Pons (tissue), 1 donor: ENCODE measurements at regions not wholly inside any gene's neighbourhood (a gene's known extent, or its start where the extent isn't known, plus 50 kb on each side); places are given as distances from the start of the nearest gene placed in this dataset.
"Not testable (repeated sequence)": the region's sequence is repeated elsewhere in the genome, so short reads cannot be mapped to it uniquely, and the experiment has no call there.

Experiments
- DNase-seq: peaks from one replicate; pipeline ENCODE4 v3.0.0-alpha.2; 2016; ENCODE audit warnings: low spot score

GRCh38 chr9:71363286-71363961, 242.0 kb upstream of the TRPM3 start:
- no peak for DNase-seq

GRCh38 chr9:71361357-71361756, 239.9 kb upstream of the TRPM3 start:
- no peak for DNase-seq

GRCh38 chr9:71357346-71357745, 235.9 kb upstream of the TRPM3 start:
- no peak for DNase-seq

- no peak for DNase-seq
Observed at GRCh38 chr9:71355884-71356283, 234.5 kb upstream of the TRPM3 start.

- DNase-seq = no peak
Observed at GRCh38 chr9:71353720-71354119, 232.3 kb upstream of the TRPM3 start.

- no peak for DNase-seq
Observed at GRCh38 chr9:71352837-71353236, 231.4 kb upstream of the TRPM3 start.

- DNase-seq = no peak
Observed at GRCh38 chr9:71349218-71349617, 227.8 kb upstream of the TRPM3 start.

GRCh38 chr9:71333321-71333720, 211.9 kb upstream of the TRPM3 start:
- no peak for DNase-seq

GRCh38 chr9:71331603-71332002, 210.2 kb upstream of the TRPM3 start:
- DNase-seq = no peak

- DNase-seq = no peak
Observed at GRCh38 chr9:71329873-71330272, 208.5 kb upstream of the TRPM3 start.

- DNase-seq = no peak
Observed at GRCh38 chr9:71326360-71326759, 204.9 kb upstream of the TRPM3 start.

GRCh38 chr9:71323357-71323756, 201.9 kb upstream of the TRPM3 start:
- DNase-seq = no peak

GRCh38 chr9:71322311-71322710, 200.9 kb upstream of the TRPM3 start:
- no peak for DNase-seq

GRCh38 chr9:71308454-71308853, 187.0 kb upstream of the TRPM3 start:
- no peak for DNase-seq

GRCh38 chr9:71306134-71306533, 184.7 kb upstream of the TRPM3 start:
- no peak for DNase-seq

- DNase-seq = no peak
Observed at GRCh38 chr9:71303351-71303750, 181.9 kb upstream of the TRPM3 start.

- DNase-seq = no peak
Observed at GRCh38 chr9:71302776-71303175, 181.4 kb upstream of the TRPM3 start.

GRCh38 chr9:71295928-71296327, 174.5 kb upstream of the TRPM3 start:
- no peak for DNase-seq

- no peak for DNase-seq
Observed at GRCh38 chr9:71286146-71286545, 164.7 kb upstream of the TRPM3 start.

GRCh38 chr9:71285191-71285656, 163.8 kb upstream of the TRPM3 start:
- peak; percentile 90 for DNase-seq

- not testable (repeated sequence) for DNase-seq
Observed at GRCh38 chr9:71282116-71282515, 160.7 kb upstream of the TRPM3 start.

GRCh38 chr9:71279151-71279739, 157.8 kb upstream of the TRPM3 start:
- no peak for DNase-seq

- no peak for DNase-seq
Observed at GRCh38 chr9:71273613-71274012, 152.2 kb upstream of the TRPM3 start.

GRCh38 chr9:71271602-71272001, 150.2 kb upstream of the TRPM3 start:
- DNase-seq = no peak
